Endodermal cell (in vitro differentiated cells): ENCODE measurements at regions not wholly inside any gene's neighbourhood (a gene's known extent, or its start where the extent isn't known, plus 50 kb on each side); places are given as distances from the start of the nearest gene placed in this dataset.
"Not testable (repeated sequence)": the region's sequence is repeated elsewhere in the genome, so short reads cannot be mapped to it uniquely, and the experiment has no call there.

Experiments
- DNase-seq: peaks from one replicate; pipeline ENCODE4 v3.0.0-alpha.2; 2017
- H3K27ac ChIP-seq: 2 replicates; pipeline ENCODE4 v1.5.1; 2013; ENCODE audit warnings: mild to moderate bottlenecking, low read depth, low read length, moderate library complexity
- H3K27me3 ChIP-seq: 2 replicates; pipeline ENCODE4 v1.6.1; 2013; ENCODE audit warnings: mild to moderate bottlenecking, low read length, moderate library complexity; ENCODE audit not compliant: insufficient read depth, control insufficient read depth, poor library complexity, severe bottlenecking
- H3K36me3 ChIP-seq: 2 replicates; pipeline ENCODE4 v1.7.0; 2013; ENCODE audit warnings: mild to moderate bottlenecking, low read length, moderate library complexity; ENCODE audit not compliant: control insufficient read depth, insufficient read depth
- H3K4me1 ChIP-seq: one replicate; pipeline ENCODE4 v1.7.0; 2013; ENCODE audit warnings: low read length; ENCODE audit not compliant: control insufficient read depth, insufficient read depth
- H3K4me3 ChIP-seq: 2 replicates; pipeline ENCODE4 v1.5.1; 2013; ENCODE audit warnings: mild to moderate bottlenecking, low read length, moderate library complexity
- H3K9ac ChIP-seq: 2 replicates; pipeline ENCODE4 v1.6.1; 2013; ENCODE audit warnings: mild to moderate bottlenecking, low read length, moderate library complexity; ENCODE audit not compliant: poor library complexity, severe bottlenecking; ENCODE audit errors: extremely low read depth
- H3K9me3 ChIP-seq: 2 replicates; pipeline ENCODE4 v1.6.1; 2013; ENCODE audit warnings: mild to moderate bottlenecking, low read length, moderate library complexity; ENCODE audit not compliant: control insufficient read depth
- H3K27ac Mint-ChIP-seq: 2 replicates; pipeline ENCODE4 v1.8.0; 2020; ENCODE audit warnings: mixed read lengths
- H3K27me3 Mint-ChIP-seq: 2 replicates; pipeline ENCODE4 v1.8.0; 2021; ENCODE audit warnings: mild to moderate bottlenecking, mixed read lengths; ENCODE audit not compliant: insufficient read depth
- H3K36me3 Mint-ChIP-seq: 2 replicates; pipeline ENCODE4 v1.8.0; 2020; ENCODE audit warnings: low read depth, mixed read lengths
- H3K4me1 Mint-ChIP-seq: 2 replicates; pipeline ENCODE4 v1.8.0; 2020; ENCODE audit warnings: mixed read lengths
- H3K4me3 Mint-ChIP-seq: 2 replicates; pipeline ENCODE4 v1.8.0; 2020; ENCODE audit warnings: mild to moderate bottlenecking, moderate library complexity, mixed read lengths
- H3K9me3 Mint-ChIP-seq: 2 replicates; pipeline ENCODE4 v1.8.0; 2020; ENCODE audit warnings: mild to moderate bottlenecking, mixed read lengths
- CTCF ChIP-seq: fragments of 200-600 bp; sonication (generic); conservative IDR thresholded peaks from 2 replicates; pipeline ENCODE4 v1.5.0; 2021; ENCODE audit warnings: antibody characterized with exemption, mild to moderate bottlenecking
- WGBS, 2 experiments: methylation state at CpG; one replicate each; pipeline versions ENCODE4 v1.1.5 to v1.1.7; 2013; ENCODE audit warnings: missing lambda C conversion rate in 2 of 2, mixed read lengths in 1 of 2; ENCODE audit not compliant: insufficient coverage in 1 of 2, insufficient read length in 1 of 2; 5-methylcytosine and 5-hydroxymethylcytosine counted together

DNA sequence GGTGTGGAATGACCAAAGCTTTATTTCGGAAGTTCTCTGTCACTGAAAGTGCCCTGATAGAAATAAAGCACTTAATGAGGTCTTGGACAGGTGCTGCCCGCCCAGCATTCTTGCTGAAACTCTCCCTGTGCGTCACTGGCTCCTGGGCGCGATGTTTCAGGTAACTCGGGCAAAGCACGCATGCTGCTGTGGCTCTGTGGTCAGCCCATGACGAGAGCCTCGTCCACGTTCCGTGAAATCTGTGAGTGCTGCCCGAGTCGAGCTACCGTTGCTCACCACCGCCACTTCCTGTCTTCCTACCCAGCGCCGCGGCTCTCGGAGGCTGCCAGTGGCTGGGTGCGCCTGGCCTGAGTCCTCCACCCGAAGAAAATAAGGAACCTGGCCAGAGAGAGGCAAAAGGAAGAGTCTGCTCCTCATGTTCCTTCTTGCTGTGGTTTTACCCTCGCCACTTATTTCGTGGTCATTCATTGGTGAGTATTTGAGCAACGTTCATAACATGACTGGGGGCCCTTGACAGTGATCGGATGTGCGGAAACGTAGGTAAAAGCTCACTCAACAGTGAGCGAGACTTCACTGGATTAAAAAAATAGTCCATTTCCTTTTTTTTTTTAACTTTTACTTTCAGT, 95.5 kb downstream of the MAP3K8 start:
- Mint-ChIP-seq H3K27me3 (no peaks in the 10 kb centered on the region), H3K27ac (no peak overlapping the region), H3K9me3 (no peaks in the 10 kb centered on the region), H3K4me1 (peaks cover 6% of the 10 kb centered on the region), H3K36me3 (no peaks in the 10 kb centered on the region), H3K4me3 (no peak overlapping the region)
- H3K36me3 ChIP-seq, result no peaks in the 10 kb centered on the region
- H3K4me3 ChIP-seq, result no peak overlapping the region
- H3K9me3 ChIP-seq, result no peaks in the 10 kb centered on the region
- no peak for DNase-seq
- H3K4me1 ChIP-seq, result no peaks in the 10 kb centered on the region
- no peaks in the 10 kb centered on the region for H3K27me3 ChIP-seq
- no peak for TF ChIP-seq CTCF
- 94 to 97% methylated on average over 22 to 28 of the region's 28 CpGs for WGBS, 2 experiments
- H3K27ac ChIP-seq, result no peak overlapping the region
- H3K9ac ChIP-seq, result no peak overlapping the region

DNA sequence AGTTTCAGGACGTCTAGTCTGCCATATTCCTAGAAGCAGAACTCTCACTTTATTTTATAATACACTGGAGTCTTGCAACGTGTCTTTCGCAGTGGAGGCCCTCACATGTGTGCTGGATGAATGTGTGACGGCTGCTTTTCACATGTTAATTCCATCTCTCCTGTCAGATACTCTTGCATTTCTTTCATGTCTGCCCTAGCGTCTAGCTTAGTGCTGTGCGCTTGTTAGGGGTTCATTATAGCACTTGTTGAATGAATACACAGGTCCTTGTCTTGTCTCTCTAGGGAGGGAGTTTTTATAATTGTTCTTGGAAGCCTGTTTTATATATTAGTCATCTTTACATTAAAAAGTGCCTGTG, 94.4 kb downstream of the MAP3K8 start:
- Mint-ChIP-seq H3K4me3 (no peak overlapping the region), H3K27me3 (no peaks in the 10 kb centered on the region), H3K4me1 (peaks cover 6% of the 10 kb centered on the region), H3K27ac (no peak overlapping the region), H3K36me3 (no peaks in the 10 kb centered on the region), H3K9me3 (peaks cover under 1% of the 10 kb centered on the region)
- Histone ChIP-seq H3K36me3 (no peaks in the 10 kb centered on the region), H3K4me1 (no peaks in the 10 kb centered on the region), H3K27me3 (no peaks in the 10 kb centered on the region), H3K4me3 (no peak overlapping the region), H3K9ac (no peak overlapping the region), H3K9me3 (no peaks in the 10 kb centered on the region), H3K27ac (no peak overlapping the region)
- no peak for TF ChIP-seq CTCF
- no peak for DNase-seq
- 58 to 71% methylated on average over 2 to 6 of the region's 6 CpGs for WGBS, 2 experiments

- no peak overlapping the region for H3K9ac ChIP-seq
- H3K27ac ChIP-seq, result no peak overlapping the region
- no peaks in the 10 kb centered on the region for H3K36me3 ChIP-seq
- peaks cover 6% of the 10 kb centered on the region for H3K4me1 Mint-ChIP-seq
- no peak overlapping the region for H3K4me3 ChIP-seq
- WGBS, 2 experiments, result 82 to 85% methylated on average over 10 to 12 of the region's 12 CpGs
- TF ChIP-seq CTCF, result no peak
- H3K27me3 ChIP-seq, result no peaks in the 10 kb centered on the region
- peaks cover 6% of the 10 kb centered on the region for H3K9me3 Mint-ChIP-seq
- DNase-seq, result no peak
- no peaks in the 10 kb centered on the region for H3K4me1 ChIP-seq
- no peaks in the 10 kb centered on the region for H3K36me3 Mint-ChIP-seq
- H3K4me3 Mint-ChIP-seq, result no peak overlapping the region
- H3K9me3 ChIP-seq, result no peaks in the 10 kb centered on the region
- no peaks in the 10 kb centered on the region for H3K27me3 Mint-ChIP-seq
- no peak overlapping the region for H3K27ac Mint-ChIP-seq
Measured at GRCh38 chr10:30527623-30528428, 93.8 kb downstream of the MAP3K8 start.

DNA sequence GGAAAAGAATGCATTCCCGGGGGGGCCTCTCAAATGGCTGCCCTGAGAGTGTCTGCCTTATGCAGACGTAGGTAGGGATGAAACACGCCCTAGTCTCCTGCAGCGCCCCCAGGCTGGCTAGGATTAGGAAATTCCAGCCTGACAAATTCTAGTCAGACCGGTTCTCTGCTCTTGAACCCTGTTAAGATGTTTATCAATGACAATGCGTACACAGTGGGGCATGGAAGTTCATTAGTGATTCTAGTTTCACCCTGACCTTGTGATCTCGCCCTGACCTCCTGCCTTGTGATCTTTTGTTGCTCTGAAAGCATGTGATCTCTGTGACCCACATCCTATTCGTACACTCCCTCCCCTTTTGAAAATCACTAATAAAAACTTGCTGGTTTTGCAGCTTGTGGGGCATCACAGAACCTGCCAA, 88.7 kb downstream of the MAP3K8 start:
- not testable (repeated sequence) for H3K4me1 Mint-ChIP-seq, H3K4me3 Mint-ChIP-seq

More for the DNA sequence above, 88.7 kb downstream of the MAP3K8 start:
- not testable (repeated sequence) for H3K4me1 ChIP-seq, H3K36me3 ChIP-seq, H3K27me3 ChIP-seq, H3K9me3 ChIP-seq, H3K9ac ChIP-seq, H3K27ac ChIP-seq, H3K27ac Mint-ChIP-seq, H3K4me3 ChIP-seq, H3K27me3 Mint-ChIP-seq, H3K36me3 Mint-ChIP-seq
- WGBS, 2 experiments, result 71 to 72% methylated on average over 4 to 8 of the region's 8 CpGs
- peaks cover 42% of the 10 kb centered on the region for H3K9me3 Mint-ChIP-seq
- DNase-seq, result peak; percentile 87
